Liver (tissue), 8 donors: ENCODE measurements at regions not wholly inside any gene's neighbourhood (a gene's known extent, or its start where the extent isn't known, plus 50 kb on each side); places are given as distances from the start of the nearest gene placed in this dataset.
"Not testable (repeated sequence)": the region's sequence is repeated elsewhere in the genome, so short reads cannot be mapped to it uniquely, and the experiment has no call there.

Experiments
- DNase-seq: peaks from one replicate; pipeline ENCODE4 v3.0.0-alpha.2; 2017; ENCODE audit warnings: low spot score
- H3K27ac ChIP-seq, 2 donors: one replicate each; pipeline ENCODE4 v1.7.0; 2013; ENCODE audit warnings: inconsistent platforms in 2 of 2, low read length in 2 of 2, control low read depth in 1 of 2, low read depth in 1 of 2, mild to moderate bottlenecking in 1 of 2
- H3K27me3 ChIP-seq, 4 donors: one replicate each; pipeline versions ENCODE4 v1.6.1 to v1.7.0; 2013; ENCODE audit warnings: low read length in 3 of 4, inconsistent platforms in 1 of 4, mild to moderate bottlenecking in 1 of 4, moderate library complexity in 1 of 4; ENCODE audit not compliant: control insufficient read depth in 4 of 4, insufficient read depth in 4 of 4
- H3K36me3 ChIP-seq, 4 donors: one replicate each; pipeline versions ENCODE4 v1.6.1 to v1.7.0; 2013; ENCODE audit warnings: low read length in 3 of 4, mild to moderate bottlenecking in 3 of 4, low read depth in 1 of 4, moderate library complexity in 1 of 4; ENCODE audit not compliant: control insufficient read depth in 4 of 4, insufficient read depth in 3 of 4
- H3K4me1 ChIP-seq, 4 donors: one replicate each; pipeline versions ENCODE4 v1.6.1 to v1.7.0; 2013; ENCODE audit warnings: low read length in 3 of 4, mild to moderate bottlenecking in 3 of 4, moderate library complexity in 1 of 4; ENCODE audit not compliant: control insufficient read depth in 4 of 4, insufficient read depth in 4 of 4
- H3K4me3 ChIP-seq, 3 donors: one replicate each; pipeline versions ENCODE4 v1.6.1 to v1.7.0; 2013; ENCODE audit warnings: low read length in 3 of 3, control low read depth in 1 of 3, low read depth in 1 of 3, mild to moderate bottlenecking in 1 of 3
- H3K9ac ChIP-seq, 2 donors: one replicate each; pipeline ENCODE4 v1.7.0; 2013; ENCODE audit warnings: low read length in 2 of 2, mild to moderate bottlenecking in 2 of 2, moderate library complexity in 2 of 2, control low read depth in 1 of 2, low read depth in 1 of 2
- H3K9me3 ChIP-seq, 4 donors: one replicate each; pipeline versions ENCODE4 v1.6.1 to v1.7.0; 2013; ENCODE audit warnings: low read length in 3 of 4; ENCODE audit not compliant: control insufficient read depth in 4 of 4
- EGR1 ChIP-seq, 2 donors: IDR thresholded peaks; 2 replicates each; pipeline ENCODE4 v1.6.1; 2016 to 2018; ENCODE audit warnings: antibody characterized with exemption in 2 of 2, low read depth in 2 of 2
- FOXA1 ChIP-seq: IDR thresholded peaks from 2 replicates; pipeline ENCODE4 v1.6.1; 2016; ENCODE audit warnings: antibody characterized with exemption
- NR2F2 ChIP-seq: IDR thresholded peaks from 2 replicates; pipeline ENCODE4 v1.6.1; 2016; ENCODE audit warnings: antibody characterized with exemption
- RAD21 ChIP-seq, 2 donors: IDR thresholded peaks; 2 replicates each; pipeline ENCODE4 v1.6.1; 2016; ENCODE audit warnings: antibody characterized with exemption in 2 of 2, mild to moderate bottlenecking in 2 of 2
- YY1 ChIP-seq: IDR thresholded peaks from 2 replicates; pipeline ENCODE4 v1.6.1; 2016; ENCODE audit warnings: antibody characterized with exemption, mild to moderate bottlenecking
- WGBS: extraction: QIAGEN DNeasy Blood & Tissue Kit; methylation state at CpG from one replicate; pipeline ENCODE4 v1.1.7; 2013; 5-methylcytosine and 5-hydroxymethylcytosine counted together
- TF ChIP-seq, protein P1 (sequence below): IDR thresholded peaks from 2 replicates; pipeline ENCODE4 v1.6.1; 2016; ENCODE audit warnings: antibody characterized with exemption, mild to moderate bottlenecking
- TF ChIP-seq, protein P2 (sequence below): IDR thresholded peaks from 2 replicates; pipeline ENCODE4 v1.6.1; 2016; ENCODE audit warnings: antibody characterized with exemption
- TF ChIP-seq, protein P3 (sequence below): fragments of 150-350 bp; IDR thresholded peaks from 2 replicates; pipeline ENCODE4 v1.5.1; 2017; ENCODE audit warnings: improper control_type of control experiment, low read depth, low read length; ENCODE audit not compliant: missing input control
- donor health status: healthy.
- donor health status: healthy.
- donor health status: healthy.
- donor health status: healthy.
- donor health status: healthy.

DNA sequence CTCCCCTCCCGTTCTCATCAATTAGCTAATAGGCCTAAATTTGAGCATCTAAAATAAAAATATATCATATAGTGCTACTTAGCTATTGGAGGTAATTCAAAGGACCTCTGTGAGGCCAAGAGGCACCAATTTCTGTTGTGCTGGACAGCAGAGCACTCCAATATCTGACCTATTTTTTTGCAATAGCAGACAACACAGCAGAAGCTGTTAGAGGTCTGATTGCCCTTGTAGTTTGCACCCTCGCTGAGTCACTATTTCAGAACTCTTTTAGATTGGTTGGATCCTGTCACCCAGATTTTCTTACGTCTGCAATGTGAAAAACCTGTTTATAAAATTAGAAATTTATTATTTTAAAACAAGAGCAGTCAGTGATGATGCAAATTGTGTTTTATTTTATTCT lies 184.1 kb downstream of the CEP135 start:
- Histone ChIP-seq H3K4me1 (peaks cover 0 to 2% (median 0%) of the 10 kb centered on the region in 4 donors), H3K9ac (no peak overlapping the region), H3K27ac (no peak overlapping the region), H3K9me3 (no peaks in the 10 kb centered on the region), H3K36me3 (no peaks in the 10 kb centered on the region), H3K4me3 (no peak overlapping the region), H3K27me3 (no peaks in the 10 kb centered on the region)
- WGBS, result 79% methylated on average over 3 of the region's 3 CpGs
- TF ChIP-seq, protein P1, sequence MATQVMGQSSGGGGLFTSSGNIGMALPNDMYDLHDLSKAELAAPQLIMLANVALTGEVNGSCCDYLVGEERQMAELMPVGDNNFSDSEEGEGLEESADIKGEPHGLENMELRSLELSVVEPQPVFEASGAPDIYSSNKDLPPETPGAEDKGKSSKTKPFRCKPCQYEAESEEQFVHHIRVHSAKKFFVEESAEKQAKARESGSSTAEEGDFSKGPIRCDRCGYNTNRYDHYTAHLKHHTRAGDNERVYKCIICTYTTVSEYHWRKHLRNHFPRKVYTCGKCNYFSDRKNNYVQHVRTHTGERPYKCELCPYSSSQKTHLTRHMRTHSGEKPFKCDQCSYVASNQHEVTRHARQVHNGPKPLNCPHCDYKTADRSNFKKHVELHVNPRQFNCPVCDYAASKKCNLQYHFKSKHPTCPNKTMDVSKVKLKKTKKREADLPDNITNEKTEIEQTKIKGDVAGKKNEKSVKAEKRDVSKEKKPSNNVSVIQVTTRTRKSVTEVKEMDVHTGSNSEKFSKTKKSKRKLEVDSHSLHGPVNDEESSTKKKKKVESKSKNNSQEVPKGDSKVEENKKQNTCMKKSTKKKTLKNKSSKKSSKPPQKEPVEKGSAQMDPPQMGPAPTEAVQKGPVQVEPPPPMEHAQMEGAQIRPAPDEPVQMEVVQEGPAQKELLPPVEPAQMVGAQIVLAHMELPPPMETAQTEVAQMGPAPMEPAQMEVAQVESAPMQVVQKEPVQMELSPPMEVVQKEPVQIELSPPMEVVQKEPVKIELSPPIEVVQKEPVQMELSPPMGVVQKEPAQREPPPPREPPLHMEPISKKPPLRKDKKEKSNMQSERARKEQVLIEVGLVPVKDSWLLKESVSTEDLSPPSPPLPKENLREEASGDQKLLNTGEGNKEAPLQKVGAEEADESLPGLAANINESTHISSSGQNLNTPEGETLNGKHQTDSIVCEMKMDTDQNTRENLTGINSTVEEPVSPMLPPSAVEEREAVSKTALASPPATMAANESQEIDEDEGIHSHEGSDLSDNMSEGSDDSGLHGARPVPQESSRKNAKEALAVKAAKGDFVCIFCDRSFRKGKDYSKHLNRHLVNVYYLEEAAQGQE, result peak; percentile 39
- no peak for TF ChIP-seq YY1
- DNase-seq, result no peak

DNA sequence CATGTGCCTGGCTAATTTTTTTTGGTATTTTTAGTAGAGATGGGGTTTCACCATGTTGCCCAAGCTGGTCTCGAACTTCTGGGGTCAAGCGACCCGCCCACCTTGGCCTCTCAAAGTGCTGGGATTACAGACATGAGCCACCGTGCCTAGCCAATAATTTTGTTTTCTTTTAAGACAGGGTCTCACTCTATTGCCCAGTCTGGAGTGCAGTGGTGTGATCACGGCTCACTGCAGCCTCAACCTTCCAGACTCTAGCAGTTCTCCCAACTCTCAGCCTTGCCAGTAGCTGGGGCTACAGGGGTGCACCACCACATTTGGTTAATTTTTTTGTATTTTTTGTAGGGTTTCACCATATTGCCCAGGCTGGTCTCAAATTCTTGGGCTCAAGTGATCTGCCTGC lies 183.4 kb downstream of the CEP135 start:
- not testable (repeated sequence) for H3K27ac ChIP-seq, H3K4me3 ChIP-seq, H3K9me3 ChIP-seq, H3K36me3 ChIP-seq, H3K27me3 ChIP-seq, H3K9ac ChIP-seq, DNase-seq, H3K4me1 ChIP-seq
- WGBS, result 85% methylated on average over 5 of the region's 5 CpGs

DNA sequence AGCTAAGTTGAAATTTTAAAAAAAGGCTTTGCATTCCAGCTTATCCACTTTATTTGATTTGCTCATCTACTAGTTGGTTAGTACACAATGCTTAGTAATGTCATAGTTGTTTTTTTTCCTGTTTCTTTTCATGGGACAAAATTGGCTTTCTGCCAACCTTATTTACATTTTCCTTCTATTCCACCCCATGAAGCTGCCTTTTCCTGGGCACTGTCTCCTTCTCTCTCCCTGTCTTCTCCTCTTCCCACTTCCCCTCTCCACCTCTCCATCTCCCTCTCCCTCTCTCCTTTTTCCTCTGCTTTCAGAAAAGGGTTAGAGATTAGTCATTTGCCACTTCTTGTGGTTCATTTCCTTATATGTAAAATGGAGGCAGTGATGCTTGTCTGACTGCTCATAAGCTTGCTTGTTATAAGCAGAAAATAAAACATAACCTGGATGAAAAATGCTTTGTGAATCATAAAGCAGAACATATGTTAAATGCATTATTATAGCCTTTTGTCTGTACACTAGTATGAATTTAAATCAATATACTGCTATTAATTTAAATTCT lies 181.9 kb downstream of the CEP135 start:
- TF ChIP-seq, protein P2, sequence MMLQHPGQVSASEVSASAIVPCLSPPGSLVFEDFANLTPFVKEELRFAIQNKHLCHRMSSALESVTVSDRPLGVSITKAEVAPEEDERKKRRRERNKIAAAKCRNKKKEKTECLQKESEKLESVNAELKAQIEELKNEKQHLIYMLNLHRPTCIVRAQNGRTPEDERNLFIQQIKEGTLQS, result no peak
- TF ChIP-seq NR2F2, result no peak
- H3K4me1 ChIP-seq, result peaks cover 0 to 2% (median 0%) of the 10 kb centered on the region in 4 donors
- H3K27me3 ChIP-seq, result no peaks in the 10 kb centered on the region
- no peak overlapping the region for H3K27ac ChIP-seq
- no peak for DNase-seq
- no peaks in the 10 kb centered on the region for H3K36me3 ChIP-seq
- no peak overlapping the region for H3K9ac ChIP-seq
- H3K9me3 ChIP-seq, result no peaks in the 10 kb centered on the region
- H3K4me3 ChIP-seq, result no peak overlapping the region

DNA sequence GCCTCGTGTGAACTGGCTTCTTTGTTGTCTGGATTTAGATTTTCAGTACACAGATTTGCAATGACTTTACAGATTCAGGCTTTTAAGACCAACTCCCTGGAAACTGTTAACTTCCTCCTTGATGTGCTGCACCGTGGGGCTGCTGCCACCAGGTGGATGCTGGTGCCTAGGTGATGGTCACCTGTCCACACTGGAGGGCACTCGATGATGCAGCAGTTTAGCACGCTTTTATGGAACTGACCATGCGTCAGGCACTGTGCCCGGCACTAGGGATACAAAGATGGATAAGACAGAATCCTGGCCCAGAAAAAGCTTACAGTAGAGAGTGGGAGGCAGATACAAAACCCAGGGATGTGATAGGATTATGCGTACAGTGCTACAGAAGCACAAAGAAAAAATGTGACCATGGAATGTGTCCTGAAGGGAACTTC lies 180.7 kb downstream of the CEP135 start:
- H3K27me3 ChIP-seq, result no peaks in the 10 kb centered on the region
- no peak overlapping the region for H3K27ac ChIP-seq
- no peak for TF ChIP-seq EGR1 (IDR thresholded peaks at IDR 0.05; ENCODE audit: low read depth in 2 of 2)
- TF ChIP-seq RAD21 (IDR thresholded peaks at IDR 0.05), result peak; percentile 58 to 73
- TF ChIP-seq, protein P3, sequence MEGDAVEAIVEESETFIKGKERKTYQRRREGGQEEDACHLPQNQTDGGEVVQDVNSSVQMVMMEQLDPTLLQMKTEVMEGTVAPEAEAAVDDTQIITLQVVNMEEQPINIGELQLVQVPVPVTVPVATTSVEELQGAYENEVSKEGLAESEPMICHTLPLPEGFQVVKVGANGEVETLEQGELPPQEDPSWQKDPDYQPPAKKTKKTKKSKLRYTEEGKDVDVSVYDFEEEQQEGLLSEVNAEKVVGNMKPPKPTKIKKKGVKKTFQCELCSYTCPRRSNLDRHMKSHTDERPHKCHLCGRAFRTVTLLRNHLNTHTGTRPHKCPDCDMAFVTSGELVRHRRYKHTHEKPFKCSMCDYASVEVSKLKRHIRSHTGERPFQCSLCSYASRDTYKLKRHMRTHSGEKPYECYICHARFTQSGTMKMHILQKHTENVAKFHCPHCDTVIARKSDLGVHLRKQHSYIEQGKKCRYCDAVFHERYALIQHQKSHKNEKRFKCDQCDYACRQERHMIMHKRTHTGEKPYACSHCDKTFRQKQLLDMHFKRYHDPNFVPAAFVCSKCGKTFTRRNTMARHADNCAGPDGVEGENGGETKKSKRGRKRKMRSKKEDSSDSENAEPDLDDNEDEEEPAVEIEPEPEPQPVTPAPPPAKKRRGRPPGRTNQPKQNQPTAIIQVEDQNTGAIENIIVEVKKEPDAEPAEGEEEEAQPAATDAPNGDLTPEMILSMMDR, result peak; percentile 42
- TF ChIP-seq FOXA1, result no peak
- DNase-seq, result peak; percentile 55
- H3K36me3 ChIP-seq, result no peaks in the 10 kb centered on the region
- H3K4me1 ChIP-seq, result peaks cover 0 to 2% (median 0%) of the 10 kb centered on the region in 4 donors
- H3K4me3 ChIP-seq, result no peak overlapping the region
- no peak overlapping the region for H3K9ac ChIP-seq
- WGBS, result 45% methylated on average over 7 of the region's 7 CpGs
- no peaks in the 10 kb centered on the region for H3K9me3 ChIP-seq
